Thyroid gland (tissue), 4 donors: ENCODE measurements at regions not wholly inside any gene's neighbourhood (a gene's known extent, or its start where the extent isn't known, plus 50 kb on each side); places are given as distances from the start of the nearest gene placed in this dataset.

Experiments
- DNase-seq, 2 donors: peaks; one replicate each; pipeline ENCODE4 v3.0.0-alpha.2; 2019
- H3K27ac ChIP-seq, 3 donors: fragments of 200-600 bp; sonication (generic); 1 replicate in 2 of 3; 2 replicates in 1 of 3; pipeline ENCODE4 v1.5.1; 2016 to 2019; ENCODE audit warnings: mild to moderate bottlenecking in 1 of 3, moderate library complexity in 1 of 3
- H3K27me3 ChIP-seq: fragments of 200-600 bp; sonication (generic); one replicate; pipeline ENCODE4 v1.5.1; 2019
- H3K36me3 ChIP-seq, 2 donors: fragments of 200-600 bp; sonication (generic); one replicate each; pipeline ENCODE4 v1.5.1; 2016 to 2019
- H3K4me1 ChIP-seq, 2 donors: fragments of 200-600 bp; sonication (generic); one replicate each; pipeline ENCODE4 v1.5.1; 2017 to 2019
- H3K4me3 ChIP-seq, 3 donors: fragments of 200-600 bp; sonication (generic); replicated peaks in 1 of 3; 1 replicate in 2 of 3; 2 replicates in 1 of 3; pipeline ENCODE4 v1.5.1; 2016; ENCODE audit warnings: mild to moderate bottlenecking in 1 of 3
- H3K9me3 ChIP-seq: fragments of 200-600 bp; sonication (generic); one replicate; pipeline ENCODE4 v1.5.1; 2017
- CTCF ChIP-seq, 6 experiments: fragments of 200-600 bp in 3 of 6; fragments of 450-650 bp in 3 of 6; sonication (generic) in 3 of 6; IDR thresholded peaks; one replicate each; pipeline ENCODE4 v1.5.1; 2016 to 2019; ENCODE audit warnings: antibody characterized with exemption in 6 of 6, mild to moderate bottlenecking in 2 of 6, inconsistent platforms in 1 of 6, moderate library complexity in 1 of 6
- POLR2A ChIP-seq, 2 donors: fragments of 450-650 bp; IDR thresholded peaks; one replicate each; pipeline ENCODE4 v1.6.1; 2017; ENCODE audit warnings: antibody characterized with exemption in 2 of 2, mild to moderate bottlenecking in 2 of 2, moderate library complexity in 1 of 2
- WGBS, 2 donors: methylation state at CpG; one replicate each; pipeline ENCODE4 v1.1.5; 2017; 5-methylcytosine and 5-hydroxymethylcytosine counted together
- intact Hi-C: fragments of 100-400 bp; cut with DNase I; formaldehyde crosslinking; loops from one replicate; pipeline ENCODE4 v1.15.1; 2023

DNA sequence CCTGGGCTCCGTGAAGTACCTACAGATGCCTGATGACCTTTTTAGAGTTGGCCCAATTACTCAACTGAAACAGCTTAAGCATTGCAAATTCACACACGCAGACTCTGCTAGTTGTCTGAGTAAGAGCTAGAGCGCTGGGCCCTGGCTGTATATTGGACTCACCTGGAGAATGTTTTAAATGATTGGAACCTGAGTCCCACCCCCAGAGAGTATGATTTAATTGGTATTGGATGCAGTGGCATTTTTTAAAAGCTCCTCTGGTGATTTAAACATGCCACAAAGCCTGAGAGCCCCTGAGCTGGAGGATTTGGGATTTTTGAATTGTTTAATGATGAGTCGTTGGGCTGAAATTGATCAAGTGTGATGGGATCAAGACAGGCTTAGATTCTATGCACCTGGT lies 143.9 kb upstream of the SDK2 start:
- no peaks in the 10 kb centered on the region for H3K9me3 ChIP-seq
- WGBS, 2 donors, result 49 to 63% methylated on average over 4 of the region's 4 CpGs
- intact Hi-C loops, result no loop called here
- no peak overlapping the region for H3K4me3 ChIP-seq
- H3K4me1 ChIP-seq, result peaks cover 0 to 7% of the 10 kb centered on the region in 2 donors
- peak; percentile 3 to 6 for DNase-seq
- H3K27ac ChIP-seq, result no peak overlapping the region
- no peaks in the 10 kb centered on the region for H3K36me3 ChIP-seq
- TF ChIP-seq POLR2A (IDR thresholded peaks at IDR 0.05) (no peak), CTCF (IDR thresholded peaks at IDR 0.05) (no peak)
- no peaks in the 10 kb centered on the region for H3K27me3 ChIP-seq

DNA sequence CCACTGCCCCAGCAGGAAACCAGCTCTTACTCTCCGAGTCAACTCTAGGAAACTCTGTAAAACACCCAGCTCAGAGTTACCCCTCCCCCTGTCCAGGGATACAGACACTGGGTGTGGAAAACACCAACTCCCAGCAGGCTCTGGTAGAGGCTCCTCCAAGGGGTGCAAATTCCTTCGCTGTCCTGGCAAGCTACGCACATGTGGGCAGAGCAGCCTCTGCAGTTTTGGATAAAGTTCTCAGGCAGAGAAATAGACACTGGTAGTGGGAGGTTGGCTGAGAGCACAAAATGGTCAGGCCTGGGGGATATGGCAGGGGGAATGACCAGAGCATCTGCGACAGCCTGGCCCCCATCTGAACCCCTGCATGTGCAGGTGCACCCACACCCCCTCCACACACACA lies 146.9 kb upstream of the SDK2 start:
- WGBS, 2 donors, result 84 to 89% methylated on average over 3 to 4 of the region's 4 CpGs
- Histone ChIP-seq H3K27ac (no peak overlapping the region), H3K9me3 (no peaks in the 10 kb centered on the region), H3K36me3 (no peaks in the 10 kb centered on the region), H3K4me1 (peaks cover 0 to 7% of the 10 kb centered on the region in 2 donors), H3K4me3 (no peak overlapping the region), H3K27me3 (no peaks in the 10 kb centered on the region)
- no peak for DNase-seq
- TF ChIP-seq POLR2A (IDR thresholded peaks at IDR 0.05) (no peak), CTCF (IDR thresholded peaks at IDR 0.05) (no peak)
- intact Hi-C loops, result no loop called here

DNA sequence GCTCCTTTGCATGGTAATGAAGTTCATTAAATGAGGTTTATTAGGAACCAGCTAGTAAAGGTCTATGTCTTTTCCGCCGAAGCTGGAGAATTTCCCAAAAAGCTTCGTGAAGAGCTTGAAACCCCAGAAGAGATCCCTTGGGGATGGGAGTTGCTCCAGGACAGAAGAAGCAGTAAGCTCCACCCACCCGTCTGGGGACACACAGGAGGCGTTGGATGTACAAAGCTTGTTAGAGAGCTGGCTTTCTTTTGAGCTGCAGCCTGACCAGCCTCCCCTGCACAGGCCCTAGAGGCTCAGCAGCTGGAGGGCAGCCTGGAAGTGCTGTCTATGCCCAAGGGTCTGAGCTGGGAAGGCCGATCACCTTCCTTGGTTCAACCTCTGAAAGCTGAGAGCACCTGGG lies 147.4 kb upstream of the SDK2 start:
- H3K27me3 ChIP-seq, result no peaks in the 10 kb centered on the region
- 67 to 71% methylated on average over 6 of the region's 6 CpGs for WGBS, 2 donors
- TF ChIP-seq POLR2A (IDR thresholded peaks at IDR 0.05), result no peak

GRCh38 chr17:73792994-73793393 lies 148.7 kb upstream of the SDK2 start:
- Histone ChIP-seq H3K9me3 (no peaks in the 10 kb centered on the region), H3K27me3 (no peaks in the 10 kb centered on the region), H3K4me1 (peaks cover 0 to 7% of the 10 kb centered on the region in 2 donors), H3K36me3 (no peaks in the 10 kb centered on the region), H3K27ac (no peak overlapping the region), H3K4me3 (no peak overlapping the region)
- WGBS, 2 donors, result 49 to 51% methylated on average over 4 of the region's 4 CpGs
- intact Hi-C loops, result no loop called here
- DNase-seq, result no peak
- no peak for TF ChIP-seq CTCF (IDR thresholded peaks at IDR 0.05)
- TF ChIP-seq POLR2A (IDR thresholded peaks at IDR 0.05), result no peak

More for the DNA sequence above, 147.4 kb upstream of the SDK2 start:
- intact Hi-C loops, result no loop called here
- no peak overlapping the region for H3K4me3 ChIP-seq
- H3K4me1 ChIP-seq, result peaks cover 0 to 7% of the 10 kb centered on the region in 2 donors
- no peaks in the 10 kb centered on the region for H3K9me3 ChIP-seq
- H3K36me3 ChIP-seq, result no peaks in the 10 kb centered on the region
- no peak overlapping the region for H3K27ac ChIP-seq
- DNase-seq, result no peak

DNA sequence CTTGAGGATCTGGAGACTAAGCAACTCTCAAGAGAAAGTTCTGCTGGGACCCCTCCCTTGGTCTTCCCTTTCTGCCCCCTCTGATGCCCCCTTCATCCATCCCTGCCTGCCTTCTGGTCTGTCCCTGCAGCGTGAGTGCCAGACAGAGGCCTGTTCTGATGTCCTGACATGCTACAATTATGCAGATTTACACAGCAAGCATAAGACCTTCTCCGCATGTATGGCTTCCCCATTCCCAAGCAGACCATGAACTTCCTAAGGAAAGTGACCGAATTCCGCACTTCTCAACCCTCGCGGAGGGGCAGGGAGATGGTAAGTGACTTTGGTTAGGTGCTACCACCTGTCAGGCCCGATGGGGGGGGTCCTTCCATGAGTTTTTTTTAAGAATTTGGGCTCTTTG lies 150.1 kb upstream of the SDK2 start:
- H3K27ac ChIP-seq, result no peak overlapping the region
- no peaks in the 10 kb centered on the region for H3K9me3 ChIP-seq
- peaks cover 0 to 8% of the 10 kb centered on the region in 2 donors for H3K4me1 ChIP-seq
- 61 to 70% methylated on average over 7 of the region's 7 CpGs for WGBS, 2 donors
- H3K27me3 ChIP-seq, result no peaks in the 10 kb centered on the region
- no peak overlapping the region for H3K4me3 ChIP-seq
- TF ChIP-seq CTCF (IDR thresholded peaks at IDR 0.05), result no peak
- TF ChIP-seq POLR2A (IDR thresholded peaks at IDR 0.05), result no peak
- DNase-seq, result no peak
- no peaks in the 10 kb centered on the region for H3K36me3 ChIP-seq
- intact Hi-C loops, result no loop called here

DNA sequence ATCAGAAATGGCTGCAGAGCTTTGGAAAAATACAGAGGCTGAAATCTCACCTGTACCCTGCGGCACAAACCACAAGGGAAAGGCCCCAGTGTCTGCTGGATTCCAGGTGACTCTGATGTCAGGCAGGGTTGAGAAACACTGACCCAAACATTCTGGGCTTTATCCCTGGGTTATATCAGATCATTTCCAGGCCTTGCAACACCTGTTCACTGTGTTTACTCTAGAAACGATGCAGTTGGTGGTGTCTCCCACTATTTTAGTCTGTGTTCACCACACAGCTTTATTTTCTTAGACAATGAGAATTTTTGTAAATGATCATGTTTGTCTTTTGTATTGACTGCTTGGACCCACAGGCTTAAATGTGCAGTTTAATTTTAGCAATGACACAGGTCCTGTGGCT lies 151.5 kb upstream of the SDK2 start:
- H3K4me1 ChIP-seq, result peaks cover 0 to 8% of the 10 kb centered on the region in 2 donors
- H3K36me3 ChIP-seq, result no peaks in the 10 kb centered on the region
- H3K9me3 ChIP-seq, result no peaks in the 10 kb centered on the region
- H3K27me3 ChIP-seq, result no peaks in the 10 kb centered on the region
- no peak overlapping the region for H3K27ac ChIP-seq
- intact Hi-C loops, result no loop called here
- 55 to 67% methylated on average over 2 of the region's 2 CpGs for WGBS, 2 donors
- no peak for DNase-seq
- H3K4me3 ChIP-seq, result no peak overlapping the region
- TF ChIP-seq CTCF (IDR thresholded peaks at IDR 0.05) (no peak), POLR2A (IDR thresholded peaks at IDR 0.05) (no peak)
